ENCODE measurements at regions not wholly inside any gene's neighbourhood (a gene's known extent, or its start where the extent isn't known, plus 50 kb on each side); places are given as distances from the start of the nearest gene placed in this dataset.

DNA sequence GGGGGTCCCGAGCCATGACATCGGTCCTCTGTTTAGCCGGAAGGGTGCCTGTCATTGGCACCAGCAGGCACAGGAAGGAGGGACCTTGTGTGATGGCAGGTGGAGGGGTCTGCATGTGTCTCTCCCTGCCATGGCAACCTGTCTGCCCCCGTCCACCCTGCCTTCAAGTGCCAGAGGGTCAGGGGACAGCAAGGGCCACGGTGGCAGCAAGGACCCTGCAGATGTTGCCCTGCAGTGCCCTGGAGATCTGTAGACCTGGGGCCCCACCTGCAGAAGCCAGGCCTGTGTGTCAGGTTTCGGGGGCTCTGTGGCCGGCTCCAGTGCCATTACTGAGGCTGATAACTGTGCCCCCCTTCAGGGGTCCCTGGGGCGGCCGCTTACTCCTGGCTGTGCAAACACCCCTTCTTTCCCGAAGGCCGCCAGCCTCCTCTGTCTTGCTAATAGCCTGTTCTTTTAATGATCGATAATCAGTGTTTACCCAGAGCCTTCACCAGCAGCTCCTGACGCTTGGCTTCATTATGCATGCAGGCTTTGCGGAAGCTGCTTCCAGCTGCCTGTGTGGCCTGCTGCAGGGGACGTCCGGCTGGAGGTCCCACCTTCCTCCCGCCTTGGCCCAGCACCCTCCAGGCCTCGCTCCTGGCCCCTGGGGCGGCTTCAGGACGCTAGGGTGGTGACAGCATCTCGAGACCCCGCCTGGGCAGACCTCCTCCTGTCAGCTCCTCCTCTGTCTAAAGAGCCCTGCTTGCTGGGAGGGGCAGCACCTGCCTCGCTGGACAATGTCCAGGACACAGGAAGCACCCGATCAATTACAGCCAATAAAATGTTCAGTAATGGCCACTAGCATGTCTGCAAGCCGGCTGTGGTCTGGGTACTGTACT lies 153.0 kb downstream of the KIF26A start:
- H3K27me3 Mint-ChIP-seq (ENCODE audit: low read depth), result peaks cover 18% of the 10 kb centered on the region
- peaks cover 3% of the 10 kb centered on the region for H3K9me3 Mint-ChIP-seq (ENCODE audit: low read depth)
- TF ChIP-seq, protein P1, sequence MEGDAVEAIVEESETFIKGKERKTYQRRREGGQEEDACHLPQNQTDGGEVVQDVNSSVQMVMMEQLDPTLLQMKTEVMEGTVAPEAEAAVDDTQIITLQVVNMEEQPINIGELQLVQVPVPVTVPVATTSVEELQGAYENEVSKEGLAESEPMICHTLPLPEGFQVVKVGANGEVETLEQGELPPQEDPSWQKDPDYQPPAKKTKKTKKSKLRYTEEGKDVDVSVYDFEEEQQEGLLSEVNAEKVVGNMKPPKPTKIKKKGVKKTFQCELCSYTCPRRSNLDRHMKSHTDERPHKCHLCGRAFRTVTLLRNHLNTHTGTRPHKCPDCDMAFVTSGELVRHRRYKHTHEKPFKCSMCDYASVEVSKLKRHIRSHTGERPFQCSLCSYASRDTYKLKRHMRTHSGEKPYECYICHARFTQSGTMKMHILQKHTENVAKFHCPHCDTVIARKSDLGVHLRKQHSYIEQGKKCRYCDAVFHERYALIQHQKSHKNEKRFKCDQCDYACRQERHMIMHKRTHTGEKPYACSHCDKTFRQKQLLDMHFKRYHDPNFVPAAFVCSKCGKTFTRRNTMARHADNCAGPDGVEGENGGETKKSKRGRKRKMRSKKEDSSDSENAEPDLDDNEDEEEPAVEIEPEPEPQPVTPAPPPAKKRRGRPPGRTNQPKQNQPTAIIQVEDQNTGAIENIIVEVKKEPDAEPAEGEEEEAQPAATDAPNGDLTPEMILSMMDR (IDR thresholded peaks at IDR 0.05), result no peak
- H3K36me3 Mint-ChIP-seq (ENCODE audit: low read depth), result no peaks in the 10 kb centered on the region
- no peaks in the 10 kb centered on the region for H3K4me1 Mint-ChIP-seq (ENCODE audit: low read depth)
- DNase-seq (ENCODE audit: low spot score), result peak; percentile 70
- H3K4me3 Mint-ChIP-seq (ENCODE audit: unreplicated experiment), result no peak overlapping the region
- no peak overlapping the region for H3K27ac Mint-ChIP-seq (ENCODE audit: unreplicated experiment)

DNA sequence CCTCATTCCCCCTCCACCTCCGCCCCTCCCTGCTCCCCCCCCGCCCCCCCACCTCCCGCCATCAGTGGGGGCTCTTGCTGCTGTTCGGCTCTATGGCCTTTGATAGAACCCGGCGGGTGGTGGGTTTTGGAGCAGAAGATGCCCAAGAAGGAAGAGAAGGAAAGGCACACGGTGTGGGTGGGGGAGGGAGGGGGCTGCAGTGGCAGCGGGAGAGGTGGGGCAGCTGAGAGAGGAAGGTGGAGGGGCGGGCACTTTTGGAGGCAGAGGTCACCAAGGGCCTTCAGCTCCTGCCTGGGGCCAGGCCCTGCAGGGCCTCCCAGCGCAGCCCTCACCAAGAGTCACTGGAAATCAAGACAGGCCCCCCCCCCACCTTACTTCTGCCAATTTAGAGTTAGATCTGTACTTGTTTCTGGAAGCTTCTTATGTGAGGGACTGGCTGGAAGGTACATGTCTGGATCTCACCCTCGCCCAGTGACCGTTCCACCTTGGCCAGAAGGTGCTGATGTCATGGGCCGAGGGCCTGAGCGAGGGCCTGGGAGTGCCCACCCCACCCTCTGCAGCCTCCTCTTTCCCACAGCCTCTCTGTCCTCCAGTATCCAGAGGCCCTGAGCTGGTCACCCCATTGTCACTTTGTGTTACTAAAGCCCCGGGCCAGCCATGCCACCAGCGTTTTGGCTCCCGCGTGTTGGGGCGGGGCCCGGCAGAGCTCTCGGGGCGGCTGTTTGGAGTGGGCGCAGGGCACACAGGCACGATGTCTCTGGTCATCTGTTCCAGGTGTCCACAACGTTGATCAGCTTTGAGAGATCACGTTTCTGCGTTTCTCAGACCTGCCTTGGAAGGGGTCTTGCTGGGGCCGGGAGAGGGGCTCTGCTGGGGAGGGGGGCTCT lies 153.9 kb downstream of the KIF26A start:
- peaks cover 17% of the 10 kb centered on the region for H3K27me3 Mint-ChIP-seq (ENCODE audit: low read depth)
- no peak overlapping the region for H3K4me3 Mint-ChIP-seq (ENCODE audit: unreplicated experiment)
- TF ChIP-seq, protein P1 (IDR thresholded peaks at IDR 0.05), result no peak
- H3K4me1 Mint-ChIP-seq (ENCODE audit: low read depth), result no peaks in the 10 kb centered on the region
- H3K27ac Mint-ChIP-seq (ENCODE audit: unreplicated experiment), result no peak overlapping the region
- peaks cover 3% of the 10 kb centered on the region for H3K9me3 Mint-ChIP-seq (ENCODE audit: low read depth)
- DNase-seq (ENCODE audit: low spot score), result peak; percentile 61
- no peaks in the 10 kb centered on the region for H3K36me3 Mint-ChIP-seq (ENCODE audit: low read depth)

DNA sequence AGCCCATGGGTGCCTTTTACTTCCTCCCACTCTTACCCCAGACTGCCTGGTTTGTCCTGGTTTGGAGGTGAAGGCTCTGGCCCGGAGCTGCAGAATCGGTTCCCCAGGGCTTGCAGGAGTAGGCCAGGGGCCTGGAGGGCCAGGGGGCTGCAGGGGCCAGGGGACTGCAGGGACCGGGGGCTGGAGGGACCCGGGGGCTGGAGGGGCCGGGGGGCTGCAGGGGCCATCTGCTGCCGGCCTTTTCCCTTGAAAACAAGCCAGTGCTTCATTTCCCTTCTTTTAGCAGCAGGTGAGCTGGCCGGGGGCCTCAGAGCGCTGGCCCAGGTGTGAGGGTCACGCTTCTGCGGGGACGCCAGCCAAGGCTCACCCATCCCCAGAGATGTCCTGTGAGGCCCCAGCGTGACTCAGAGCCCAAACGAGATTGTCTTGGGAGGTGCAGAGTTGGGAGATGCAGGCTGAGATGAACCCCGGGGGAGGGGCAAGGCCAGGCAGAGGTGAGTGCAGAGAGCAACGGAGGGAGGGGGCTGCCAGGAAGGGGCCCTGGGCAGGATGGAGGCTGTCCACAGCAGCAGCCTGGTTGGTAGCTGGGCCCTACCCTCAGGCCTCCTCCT lies 154.9 kb downstream of the KIF26A start:
- Mint-ChIP-seq H3K27ac (ENCODE audit: unreplicated experiment) (no peak overlapping the region), H3K4me3 (ENCODE audit: unreplicated experiment) (no peak overlapping the region), H3K9me3 (ENCODE audit: low read depth) (peaks cover 3% of the 10 kb centered on the region), H3K4me1 (ENCODE audit: low read depth) (no peaks in the 10 kb centered on the region), H3K36me3 (ENCODE audit: low read depth) (no peaks in the 10 kb centered on the region), H3K27me3 (ENCODE audit: low read depth) (peaks cover 17% of the 10 kb centered on the region)
- peak; percentile 63 for DNase-seq (ENCODE audit: low spot score)
- TF ChIP-seq, protein P1 (IDR thresholded peaks at IDR 0.05), result no peak

DNA sequence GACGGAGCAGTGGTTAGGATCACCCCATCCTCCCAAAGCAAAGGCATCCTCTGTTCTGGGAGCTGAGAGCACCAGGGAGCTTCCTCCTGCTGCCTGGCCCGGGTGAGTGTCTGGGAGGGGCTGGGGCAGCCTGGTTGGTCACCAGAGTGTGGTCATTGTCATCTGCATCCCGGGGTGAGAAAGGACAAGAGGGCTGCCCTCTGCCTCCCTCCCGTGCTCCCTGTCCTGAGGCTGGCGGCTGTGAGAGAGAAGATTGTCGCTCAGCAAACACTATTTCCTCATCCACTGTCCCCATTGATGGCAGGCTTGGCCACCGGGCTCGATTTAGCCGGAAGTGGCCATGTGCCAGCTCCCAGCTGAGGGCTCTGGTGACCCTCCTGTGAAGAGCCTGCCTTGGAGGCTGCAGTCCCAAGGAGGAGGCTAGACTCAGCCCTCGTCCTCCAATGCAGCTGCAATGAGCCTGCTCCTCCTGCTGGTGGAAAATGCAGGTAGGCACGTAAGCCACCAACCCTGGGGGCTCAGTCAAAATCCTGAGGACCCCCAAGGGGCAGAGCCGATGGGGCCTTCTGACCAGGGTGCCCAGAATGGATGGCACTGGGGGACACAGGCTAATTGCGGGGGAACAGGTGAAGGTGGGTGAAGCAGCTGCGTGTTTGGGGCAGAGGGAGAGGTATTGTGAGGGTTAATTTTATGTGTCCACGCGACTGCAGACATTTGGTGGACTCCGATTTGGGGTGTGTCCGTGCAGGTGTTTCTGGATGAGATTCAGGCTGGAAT lies 155.7 kb downstream of the KIF26A start:
- no peak overlapping the region for H3K4me3 Mint-ChIP-seq (ENCODE audit: unreplicated experiment)
- H3K9me3 Mint-ChIP-seq (ENCODE audit: low read depth), result peaks cover 2% of the 10 kb centered on the region
- H3K36me3 Mint-ChIP-seq (ENCODE audit: low read depth), result no peaks in the 10 kb centered on the region
- peaks cover 17% of the 10 kb centered on the region for H3K27me3 Mint-ChIP-seq (ENCODE audit: low read depth)
- no peak overlapping the region for H3K27ac Mint-ChIP-seq (ENCODE audit: unreplicated experiment)
- no peaks in the 10 kb centered on the region for H3K4me1 Mint-ChIP-seq (ENCODE audit: low read depth)
- TF ChIP-seq, protein P1 (IDR thresholded peaks at IDR 0.05), result peak; percentile 54
- DNase-seq (ENCODE audit: low spot score), result peak; percentile 57

Data from chondrocyte (in vitro differentiated cells).